HepG2 (cell line): ENCODE measurements at regions not wholly inside any gene's neighbourhood (a gene's known extent, or its start where the extent isn't known, plus 50 kb on each side); places are given as distances from the start of the nearest gene placed in this dataset.

ENCODE experiments used
- ATAC-seq: fragments of 200-7000 bp; cut with Tn5 transposase; 3 replicates; pipeline ENCODE4 v1.9.1; 2020; ENCODE audit warnings: mild to moderate bottlenecking, moderate library complexity
- BruUV-seq: library from RNA; stranded (reverse); fragments of 400-500 nt; replicated peaks from 2 replicates; lab custom pipeline; 2021; lab: Mats Ljungman, UMichigan
- CTCF ChIA-PET: fragments of 300-600 bp; formaldehyde crosslinking; extraction: SDS; loops from one replicate; lab custom pipeline; 2021; ENCODE audit warnings: low total read pairs, inconsistent platforms, low intra/inter-chr PET ratio; lab: Yijun Ruan, JAX
- POLR2A ChIA-PET: fragments of 350-600 bp; sonication (Branson Sonifier 250); formaldehyde crosslinking; loops from one replicate; lab custom pipeline; 2020; ENCODE audit warnings: antibody characterized with exemption, inconsistent platforms; lab: Yijun Ruan, JAX
- DNase-seq: peaks from one replicate; pipeline ENCODE4 v3.0.0-alpha.2; 2015; ENCODE audit warnings: low spot score
- FAIRE-seq: peaks from 3 replicates; lab custom pipeline; 2011; peaks lifted over from hg19 to GRCh38; lab: Jason Lieb, UNC
- H2AFZ ChIP-seq: one replicate; pipeline ENCODE4 v1.6.1; 2011; ENCODE audit warnings: low read length, inconsistent platforms
- H3K27ac ChIP-seq: fragments of 300-600 bp; 3 replicates; pipeline ENCODE4 v1.8.0; 2011; ENCODE audit warnings: mixed run types, mild to moderate bottlenecking, mixed read lengths, low read length, inconsistent platforms; ENCODE audit not compliant: insufficient read depth; ENCODE audit errors: extremely low read length
- H3K27me3 ChIP-seq, 2 experiments: fragments of 200-600 bp in 1 of 2; 2 replicates in 1 of 2; 3 replicates in 1 of 2; pipeline versions ENCODE4 v1.6.0 to v1.8.0; 2011; ENCODE audit warnings: low read length in 2 of 2, mild to moderate bottlenecking in 2 of 2, moderate library complexity in 2 of 2, inconsistent platforms in 1 of 2; ENCODE audit not compliant: insufficient read depth in 2 of 2, control insufficient read depth in 1 of 2
- H3K36me3 ChIP-seq, 2 experiments: fragments of 200-600 bp in 1 of 2; replicated peaks in 1 of 2; 2 replicates in 1 of 2; 3 replicates in 1 of 2; pipeline versions ENCODE4 v1.5.1 to v1.8.0; 2011; ENCODE audit warnings: low read length in 2 of 2, inconsistent platforms in 1 of 2; ENCODE audit not compliant: insufficient read depth in 2 of 2, control insufficient read depth in 1 of 2
- H3K4me1 ChIP-seq: 2 replicates; pipeline ENCODE4 v1.5.1; 2012; ENCODE audit warnings: low read length, inconsistent platforms; ENCODE audit not compliant: insufficient read depth
- H3K4me2 ChIP-seq: 2 replicates; pipeline ENCODE4 v1.6.0; 2011; ENCODE audit warnings: low read depth, low read length, inconsistent platforms
- H3K4me3 ChIP-seq, 3 experiments: fragments of 200-600 bp in 1 of 3; sonication (generic), shearing (Covaris generic) in 1 of 3; replicated peaks in 1 of 3; 2 replicates each; pipeline ENCODE4 v1.5.1; 2011 to 2016; ENCODE audit warnings: low read length in 3 of 3, inconsistent platforms in 2 of 3, low read depth in 2 of 3, mild to moderate bottlenecking in 2 of 3, control low read depth in 1 of 3, mixed read lengths in 1 of 3; ENCODE audit not compliant: insufficient read depth in 1 of 3
- H3K79me2 ChIP-seq: one replicate; pipeline ENCODE4 v1.6.1; 2011; ENCODE audit warnings: low read length, inconsistent platforms; ENCODE audit not compliant: insufficient read depth
- H3K9ac ChIP-seq: 2 replicates; pipeline ENCODE4 v1.6.0; 2011; ENCODE audit warnings: mild to moderate bottlenecking, low read depth, low read length, inconsistent platforms; ENCODE audit not compliant: insufficient read depth
- H3K9me3 ChIP-seq: 2 replicates; pipeline ENCODE4 v1.5.1; 2012; ENCODE audit warnings: mild to moderate bottlenecking, low read length
- H4K20me1 ChIP-seq: 2 replicates; pipeline ENCODE4 v1.6.0; 2011; ENCODE audit warnings: inconsistent platforms, mild to moderate bottlenecking, low read length, moderate library complexity; ENCODE audit not compliant: insufficient read depth
- EHMT2 ChIP-seq: fragments of 200-600 bp; sonication (generic); IDR thresholded peaks from 2 replicates; pipeline ENCODE4 v1.7.0; 2017; ENCODE audit warnings: antibody characterized with exemption, low read depth, low read length, borderline replicate concordance
- FOXK2 ChIP-seq: fragments of 450-650 bp; IDR thresholded peaks from 2 replicates; pipeline ENCODE4 v1.6.1; 2016
- HCFC1 ChIP-seq: fragments of 150-350 bp; IDR thresholded peaks from 2 replicates; pipeline ENCODE4 v1.6.1; 2014; ENCODE audit warnings: low read depth, low read length
- HMGXB4 ChIP-seq, 2 experiments: sonication (generic) in 1 of 2; formaldehyde crosslinking in 1 of 2; IDR thresholded peaks; 2 replicates each; pipeline versions ENCODE4 v1.4.0 to v1.6.1; 2018 to 2020; ENCODE audit warnings: missing genetic modification reagents in 2 of 2, borderline replicate concordance in 1 of 2, low read depth in 1 of 2, mild to moderate bottlenecking in 1 of 2, missing biosample characterization in 1 of 2
- NRL ChIP-seq: sonication (generic); formaldehyde crosslinking; IDR thresholded peaks from 2 replicates; pipeline ENCODE4 v1.5.0; 2020; ENCODE audit warnings: missing genetic modification reagents, mild to moderate bottlenecking, moderate library complexity, borderline replicate concordance
- RERE ChIP-seq: IDR thresholded peaks from 2 replicates; pipeline ENCODE4 v1.6.1; 2016; ENCODE audit warnings: low read depth, missing genetic modification reagents, missing compliant biosample characterization
- SP1 ChIP-seq, 2 experiments: fragments of 450-650 bp in 1 of 2; sonication (generic) in 1 of 2; formaldehyde crosslinking in 1 of 2; IDR thresholded peaks; 2 replicates each; pipeline versions ENCODE4 v1.4.0 to v1.6.1; 2016 to 2020; ENCODE audit warnings: missing genetic modification reagents in 1 of 2
- STAT6 ChIP-seq: sonication (generic); formaldehyde crosslinking; IDR thresholded peaks from 2 replicates; pipeline ENCODE4 v1.4.0; 2020; ENCODE audit warnings: missing genetic modification reagents, mild to moderate bottlenecking, borderline replicate concordance
- TAF15 ChIP-seq: fragments of 200-400 bp; formaldehyde crosslinking; IDR thresholded peaks from one replicate; pipeline ENCODE4 v1.6.1; 2018; ENCODE audit warnings: mild to moderate bottlenecking, low read depth, low read length; ENCODE audit not compliant: poor library complexity, severe bottlenecking
- ZFP37 ChIP-seq: sonication (generic); formaldehyde crosslinking; IDR thresholded peaks from 2 replicates; pipeline ENCODE4 v1.4.0; 2020; ENCODE audit warnings: missing genetic modification reagents, borderline replicate concordance
- ZMYM2 ChIP-seq: sonication (generic); formaldehyde crosslinking; IDR thresholded peaks from 2 replicates; pipeline ENCODE4 v1.8.0; 2022; ENCODE audit warnings: mild to moderate bottlenecking, missing genetic modification reagents
- ZNF263 ChIP-seq: sonication (generic); formaldehyde crosslinking; IDR thresholded peaks from 2 replicates; pipeline ENCODE4 v1.4.0; 2020; ENCODE audit warnings: missing genetic modification reagents
- ZNF552 ChIP-seq: sonication (generic); formaldehyde crosslinking; IDR thresholded peaks from 2 replicates; pipeline ENCODE4 v1.9.0; 2022; ENCODE audit warnings: missing genetic modification reagents, mild to moderate bottlenecking, borderline replicate concordance
- ZNF720 ChIP-seq: sonication (generic); formaldehyde crosslinking; IDR thresholded peaks from 2 replicates; pipeline ENCODE4 v1.4.0; 2020; ENCODE audit warnings: missing genetic modification reagents
- WGBS: methylation state at CpG from one replicate; pipeline ENCODE4 v1.1.6; 2017; ENCODE audit warnings: low lambda C conversion rate; 5-methylcytosine and 5-hydroxymethylcytosine counted together
- in situ Hi-C: cut with HindIII; loops from 2 replicates; pipeline ENCODE4 v1.10.0; 2017; ENCODE audit warnings: low pct_unique_long_range_greater_than_20kb; ENCODE audit not compliant: extremely low pct_ligation_motif_present
- intact Hi-C: fragments of 100-400 bp; cut with micrococcal nuclease; formaldehyde crosslinking; loops from one replicate; pipeline ENCODE4 v1.10.0; 2022; ENCODE audit not compliant: unreplicated experiment

GRCh38 chr5:67490543-67491321, 294.1 kb upstream of the CD180 start:
- H3K4me2 ChIP-seq, result no peak overlapping the region
- ChIA-PET POLR2A (no interaction called here), CTCF (no interaction called here)
- no TSS peak for BruUV-seq
- no peak for FAIRE-seq
- H2AFZ ChIP-seq, result no peak overlapping the region
- H3K9ac ChIP-seq, result no peak overlapping the region
- no peaks in the 10 kb centered on the region for H3K9me3 ChIP-seq
- no peak overlapping the region for H3K27ac ChIP-seq
- 7% methylated on average over 8 of the region's 8 CpGs for WGBS
- DNase-seq, result no peak
- H3K4me3 ChIP-seq, result no peak overlapping the region
- H3K27me3 ChIP-seq, result no peaks in the 10 kb centered on the region
- no peaks in the 10 kb centered on the region for H4K20me1 ChIP-seq
- in situ Hi-C loops, result loop anchor here (10.0 kb wide), 1 partner anchor 764 kb away; no protein-coding TSS in a partner anchor
- no peak for ATAC-seq
- intact Hi-C loops, result loop anchor here (10.0 kb wide), 1 partner anchor 246 kb away; no protein-coding TSS in a partner anchor
- no peaks in the 10 kb centered on the region for H3K36me3 ChIP-seq
- H3K79me2 ChIP-seq, result no peaks in the 10 kb centered on the region
- H3K4me1 ChIP-seq, result no peaks in the 10 kb centered on the region
- TF ChIP-seq HMGXB4 (CRISPR knock-in tag; IDR thresholded peaks at IDR 0.05; ENCODE audit: borderline replicate concordance in 1 of 2, low read depth in 1 of 2), result no peak
- TF ChIP-seq FOXK2, result no peak
- no peak for TF ChIP-seq NRL (CRISPR knock-in tag)
- no peak for TF ChIP-seq ZNF263 (CRISPR knock-in tag)
- TF ChIP-seq HCFC1, result no peak
- no peak for TF ChIP-seq ZFP37 (CRISPR knock-in tag)
- no peak for TF ChIP-seq EHMT2
- no peak for TF ChIP-seq ZMYM2 (CRISPR knock-in tag)
- TF ChIP-seq SP1 (IDR thresholded peaks at IDR 0.05), result no peak
- TF ChIP-seq SP1 (CRISPR knock-in tag; IDR thresholded peaks at IDR 0.05), result no peak
- no peak for TF ChIP-seq ZNF720
- no peak for TF ChIP-seq ZNF552 (CRISPR knock-in tag)
- TF ChIP-seq TAF15, result no peak
- TF ChIP-seq RERE, result no peak
- no peak for TF ChIP-seq STAT6 (CRISPR knock-in tag)
